IMR-90 (cell line): ENCODE measurements at regions not wholly inside any gene's neighbourhood (a gene's known extent, or its start where the extent isn't known, plus 50 kb on each side); places are given as distances from the start of the nearest gene placed in this dataset.

Experiments used
- ATAC-seq: fragments of 200-7000 bp; cut with Tn5 transposase; 2 replicates; pipeline ENCODE4 v1.9.1; 2020; ENCODE audit warnings: low read depth, mild to moderate bottlenecking, moderate library complexity
- BruUV-seq: library from RNA; stranded (reverse); fragments of 400-500 nt; replicated peaks from 2 replicates; lab custom pipeline; 2021; lab: Mats Ljungman, UMichigan
- CTCF ChIA-PET: fragments of 300-600 bp; formaldehyde crosslinking; extraction: SDS; loops from one replicate; lab custom pipeline; 2021; ENCODE audit warnings: antibody characterized with exemption; lab: Yijun Ruan, JAX
- POLR2A ChIA-PET: fragments of 300-600 bp; sonication (Branson Sonifier 250); formaldehyde crosslinking; loops from one replicate; lab custom pipeline; 2022; ENCODE audit warnings: antibody characterized with exemption; ENCODE audit not compliant: unreplicated experiment; lab: Charles Lee
- DNase-seq: peaks from one replicate; pipeline ENCODE4 v3.0.0; 2013
- H2AFZ ChIP-seq: replicated peaks from 2 replicates; pipeline ENCODE3; 2013; ENCODE audit warnings: low read length, mild to moderate bottlenecking; ENCODE audit not compliant: poor library complexity
- H2AK5ac ChIP-seq: 2 replicates; pipeline ENCODE4 v1.6.1; 2013; ENCODE audit warnings: low read depth, low read length, inconsistent platforms
- H2AK9ac ChIP-seq: replicated peaks from 2 replicates; pipeline ENCODE3; 2013; ENCODE audit warnings: mild to moderate bottlenecking, low read depth, low read length, moderate library complexity; ENCODE audit not compliant: poor library complexity
- H2BK120ac ChIP-seq: 2 replicates; pipeline ENCODE4 v1.6.1; 2013; ENCODE audit warnings: low read depth, low read length, inconsistent platforms
- H2BK15ac ChIP-seq: 3 replicates; pipeline ENCODE4 v1.6.1; 2013; ENCODE audit warnings: low read depth, low read length, inconsistent platforms
- H2BK20ac ChIP-seq: 2 replicates; pipeline ENCODE4 v1.6.1; 2013; ENCODE audit warnings: low read depth, mild to moderate bottlenecking, inconsistent platforms, low read length, moderate library complexity
- H2BK5ac ChIP-seq: 2 replicates; pipeline ENCODE4 v1.6.1; 2013; ENCODE audit warnings: mild to moderate bottlenecking, low read depth, low read length, inconsistent platforms; ENCODE audit not compliant: poor library complexity, severe bottlenecking
- H3K14ac ChIP-seq: replicated peaks from 2 replicates; pipeline ENCODE4 v1.6.1; 2013; ENCODE audit warnings: low read depth, low read length, inconsistent platforms
- H3K18ac ChIP-seq: 2 replicates; pipeline ENCODE4 v1.6.1; 2013; ENCODE audit warnings: low read depth, low read length, control low read depth
- H3K23ac ChIP-seq: 2 replicates; pipeline ENCODE4 v1.6.1; 2013; ENCODE audit warnings: low read depth, low read length, inconsistent platforms
- H3K27ac ChIP-seq: 2 replicates; pipeline ENCODE4 v1.5.1; 2013; ENCODE audit warnings: mild to moderate bottlenecking, control low read depth, low read length; ENCODE audit not compliant: insufficient read depth
- H3K27me3 ChIP-seq: 2 replicates; pipeline ENCODE4 v1.6.1; 2013; ENCODE audit warnings: low read length; ENCODE audit not compliant: control insufficient read depth, insufficient read depth
- H3K36me3 ChIP-seq: 2 replicates; pipeline ENCODE4 v1.6.1; 2013; ENCODE audit warnings: low read length, mixed read lengths; ENCODE audit not compliant: control insufficient read depth, insufficient read depth
- H3K4ac ChIP-seq: 2 replicates; pipeline ENCODE4 v1.6.1; 2013; ENCODE audit warnings: low read depth, low read length, inconsistent platforms
- H3K4me1 ChIP-seq: 2 replicates; pipeline ENCODE4 v1.6.1; 2013; ENCODE audit warnings: low read length, mixed read lengths; ENCODE audit not compliant: control insufficient read depth, insufficient read depth
- H3K4me2 ChIP-seq: 2 replicates; pipeline ENCODE4 v1.6.1; 2013; ENCODE audit warnings: low read depth, mild to moderate bottlenecking, control low read depth, low read length, moderate library complexity
- H3K4me3 ChIP-seq: 2 replicates; pipeline ENCODE4 v1.5.1; 2013; ENCODE audit warnings: low read depth, mild to moderate bottlenecking, control low read depth, low read length, moderate library complexity; ENCODE audit not compliant: insufficient read depth
- H3K56ac ChIP-seq: 2 replicates; pipeline ENCODE4 v1.6.1; 2013; ENCODE audit warnings: low read length, inconsistent platforms; ENCODE audit not compliant: insufficient read depth; ENCODE audit errors: extremely low read depth
- H3K79me1 ChIP-seq, 2 experiments: 2 replicates each; pipeline ENCODE4 v1.6.1; 2013; ENCODE audit warnings: low read length in 2 of 2, inconsistent platforms in 1 of 2, low read depth in 1 of 2
- H3K9ac ChIP-seq: 2 replicates; pipeline ENCODE4 v1.6.1; 2013; ENCODE audit warnings: low read depth, low read length, control low read depth
- H3K9me1 ChIP-seq: 2 replicates; pipeline ENCODE4 v1.6.1; 2013; ENCODE audit warnings: low read length, inconsistent platforms; ENCODE audit not compliant: insufficient read depth
- H3K9me3 ChIP-seq: 2 replicates; pipeline ENCODE4 v1.6.1; 2013; ENCODE audit warnings: low read length; ENCODE audit not compliant: control insufficient read depth, insufficient read depth
- H4K20me1 ChIP-seq: 2 replicates; pipeline ENCODE4 v1.6.1; 2013; ENCODE audit warnings: low read length, inconsistent platforms; ENCODE audit not compliant: insufficient read depth
- H4K5ac ChIP-seq: 2 replicates; pipeline ENCODE4 v1.6.1; 2013; ENCODE audit warnings: mild to moderate bottlenecking, low read depth, low read length, control low read depth
- H4K8ac ChIP-seq, 2 experiments: 2 replicates each; pipeline ENCODE4 v1.6.1; 2013; ENCODE audit warnings: low read depth in 2 of 2, low read length in 2 of 2, control low read depth in 1 of 2, inconsistent platforms in 1 of 2
- H4K91ac ChIP-seq: 2 replicates; pipeline ENCODE4 v1.6.1; 2013; ENCODE audit warnings: low read depth, low read length, inconsistent platforms; ENCODE audit not compliant: insufficient read depth
- CEBPB ChIP-seq: IDR thresholded peaks from 2 replicates; pipeline ENCODE4 v1.6.1; 2012; ENCODE audit warnings: low read depth, low read length, improper control_type of control experiment
- ELK1 ChIP-seq: fragments of 150-350 bp; IDR thresholded peaks from 2 replicates; pipeline ENCODE4 v1.6.1; 2016; ENCODE audit warnings: low read depth, mild to moderate bottlenecking, low read length, moderate library complexity, borderline replicate concordance
- FOS ChIP-seq: fragments of 150-350 bp; IDR thresholded peaks from 2 replicates; pipeline ENCODE4 v1.6.1; 2016; ENCODE audit warnings: low read depth, low read length
- MAZ ChIP-seq: IDR thresholded peaks from 2 replicates; pipeline ENCODE4 v1.6.1; 2012; ENCODE audit warnings: low read depth, mild to moderate bottlenecking, low read length, improper control_type of control experiment, moderate library complexity, borderline replicate concordance
- MXI1 ChIP-seq: IDR thresholded peaks from 2 replicates; pipeline ENCODE4 v1.6.1; 2012; ENCODE audit warnings: low read depth, mild to moderate bottlenecking, low read length, moderate library complexity, borderline replicate concordance
- NFE2L2 ChIP-seq: fragments of 150-350 bp; IDR thresholded peaks from 2 replicates; pipeline ENCODE4 v1.6.1; 2016; ENCODE audit warnings: low read depth, mild to moderate bottlenecking, low read length
- POLR2A ChIP-seq: IDR thresholded peaks from 2 replicates; pipeline ENCODE4 v1.6.1; 2012; ENCODE audit warnings: mild to moderate bottlenecking, low read depth, low read length
- RAD21 ChIP-seq: IDR thresholded peaks from 2 replicates; pipeline ENCODE4 v1.6.1; 2012; ENCODE audit warnings: low read length, improper control_type of control experiment
- RCOR1 ChIP-seq: IDR thresholded peaks from 2 replicates; pipeline ENCODE4 v1.6.1; 2012; ENCODE audit warnings: mild to moderate bottlenecking, low read length, improper control_type of control experiment; ENCODE audit not compliant: insufficient replicate concordance
- RFX5 ChIP-seq: IDR thresholded peaks from 2 replicates; pipeline ENCODE4 v1.8.0; 2012; ENCODE audit warnings: low read depth, mild to moderate bottlenecking, low read length, moderate library complexity
- USF2 ChIP-seq: fragments of 150-350 bp; IDR thresholded peaks from 2 replicates; pipeline ENCODE4 v1.6.1; 2017; ENCODE audit warnings: mild to moderate bottlenecking, antibody characterized with exemption, low read length, low read depth
- WGBS, 2 experiments: methylation state at CpG; one replicate each; pipeline versions ENCODE4 v1.1.5 to v1.1.7; 2013; ENCODE audit warnings: missing lambda C conversion rate in 2 of 2; ENCODE audit not compliant: insufficient read length in 1 of 2; ENCODE audit errors: extremely low coverage in 2 of 2; 5-methylcytosine and 5-hydroxymethylcytosine counted together
- dilution Hi-C: fragments of 300-500 bp; cut with HindIII; formaldehyde crosslinking; loops from one replicate; pipeline ENCODE4 v1.14.3; 2018; ENCODE audit warnings: low sequenced_read_pairs; ENCODE audit not compliant: unreplicated experiment
- in situ Hi-C: fragments of 300-500 bp; cut with MboI; formaldehyde crosslinking; loops from 3 replicates; pipeline ENCODE4 v1.14.3; 2019; ENCODE audit warnings: low sequenced_read_pairs, inconsistent platforms, mixed read lengths
- intact Hi-C: fragments of 100-400 bp; cut with micrococcal nuclease; formaldehyde crosslinking; loops from 2 replicates; pipeline ENCODE4 v1.10.0; 2022

- H3K4me1 ChIP-seq: no peaks in the 10 kb centered on the region
- no peak overlapping the region for H3K4ac ChIP-seq
- TF ChIP-seq MXI1 (no peak), RAD21 (no peak), RCOR1 (no peak), FOS (no peak), RFX5 (no peak), ELK1 (no peak), CEBPB (no peak), NFE2L2 (no peak), USF2 (no peak), MAZ (no peak), POLR2A (no peak)
- H2AFZ ChIP-seq: no peak overlapping the region
- no peak overlapping the region for H3K56ac ChIP-seq
- no peak overlapping the region for H2BK120ac ChIP-seq
- H3K27me3 ChIP-seq: no peaks in the 10 kb centered on the region
- no peaks in the 10 kb centered on the region for H4K20me1 ChIP-seq
- no peak overlapping the region for H3K18ac ChIP-seq
- no peak overlapping the region for H3K23ac ChIP-seq
- no peak overlapping the region for H3K4me3 ChIP-seq
- in situ Hi-C loops: no loop called here
- ATAC-seq (no peak), DNase-seq (no peak)
- no peaks in the 10 kb centered on the region for H3K36me3 ChIP-seq
- H2AK9ac ChIP-seq: no peak overlapping the region
- WGBS, 2 experiments: no CpG with 5 or more reads among the region's 1 CpG
- H3K79me1 ChIP-seq: no peaks in the 10 kb centered on the region
- BruUV-seq: no TSS peak
- ChIA-PET CTCF (no interaction called here), POLR2A (no interaction called here)
- H4K91ac ChIP-seq: no peak overlapping the region
- no peak overlapping the region for H3K27ac ChIP-seq
- no peak overlapping the region for H3K9ac ChIP-seq
- dilution Hi-C loops: no loop called here
- no peak overlapping the region for H3K4me2 ChIP-seq
- no peak overlapping the region for H2AK5ac ChIP-seq
- no peak overlapping the region for H2BK20ac ChIP-seq
- H3K9me3 ChIP-seq: no peaks in the 10 kb centered on the region
- no peak overlapping the region for H4K5ac ChIP-seq
- no peak overlapping the region for H3K14ac ChIP-seq
- intact Hi-C loops: no loop called here
- H4K8ac ChIP-seq: no peak overlapping the region
- no peak overlapping the region for H2BK5ac ChIP-seq
- no peak overlapping the region for H2BK15ac ChIP-seq
- no peaks in the 10 kb centered on the region for H3K9me1 ChIP-seq
Observed at GRCh38 chr16:63575041-63575440, 1538.8 kb upstream of the CDH8 start.
